OCI-LY1 (cell line): ENCODE measurements at regions not wholly inside any gene's neighbourhood (a gene's known extent, or its start where the extent isn't known, plus 50 kb on each side); places are given as distances from the start of the nearest gene placed in this dataset.

Source experiments
- H2AFZ ChIP-seq: fragments of 200-600 bp; sonication (generic), shearing (Covaris generic); 2 replicates; pipeline ENCODE4 v1.6.0; 2014; ENCODE audit warnings: antibody characterized with exemption, mild to moderate bottlenecking, low read length
- H3F3A ChIP-seq: fragments of 200-600 bp; sonication (generic), shearing (Covaris generic); 2 replicates; pipeline ENCODE4 v1.6.0; 2014; ENCODE audit warnings: mild to moderate bottlenecking, antibody characterized with exemption, low read length, moderate library complexity; ENCODE audit not compliant: insufficient read depth
- H3K27ac ChIP-seq: fragments of 200-600 bp; sonication (generic); 2 replicates; pipeline ENCODE4 v1.5.1; 2014; ENCODE audit warnings: low read length, mixed run types, mild to moderate bottlenecking, low read depth; ENCODE audit not compliant: poor library complexity, severe bottlenecking
- H3K27me3 ChIP-seq: fragments of 200-600 bp; sonication (generic); 2 replicates; pipeline ENCODE4 v1.6.0; 2014; ENCODE audit warnings: antibody characterized with exemption, mild to moderate bottlenecking, low read length, moderate library complexity; ENCODE audit not compliant: insufficient read depth
- H3K36me3 ChIP-seq: fragments of 200-600 bp; sonication (generic); 2 replicates; pipeline ENCODE4 v1.6.1; 2014; ENCODE audit warnings: mild to moderate bottlenecking, antibody characterized with exemption, low read length, moderate library complexity, mixed read lengths; ENCODE audit not compliant: insufficient read depth
- H3K4me1 ChIP-seq: fragments of 200-600 bp; sonication (generic); 2 replicates; pipeline ENCODE4 v1.5.1; 2014; ENCODE audit warnings: mild to moderate bottlenecking, low read length, moderate library complexity; ENCODE audit not compliant: insufficient read depth, severe bottlenecking
- H3K4me2 ChIP-seq: fragments of 200-600 bp; sonication (generic), shearing (Covaris generic); 2 replicates; pipeline ENCODE4 v1.6.1; 2014; ENCODE audit warnings: low read length
- H3K4me3 ChIP-seq: fragments of 200-600 bp; sonication (generic); 2 replicates; pipeline ENCODE4 v1.5.1; 2014; ENCODE audit warnings: low read length, low read depth, mild to moderate bottlenecking, mixed read lengths; ENCODE audit not compliant: poor library complexity, severe bottlenecking
- H3K79me2 ChIP-seq: fragments of 200-600 bp; shearing (Covaris generic); 2 replicates; pipeline ENCODE4 v1.6.1; 2016; ENCODE audit warnings: mixed run types, low read length, mixed read lengths; ENCODE audit not compliant: insufficient read depth
- H3K9ac ChIP-seq: fragments of 200-600 bp; sonication (generic), shearing (Covaris generic); 2 replicates; pipeline ENCODE4 v1.6.1; 2014; ENCODE audit warnings: mild to moderate bottlenecking, low read length, mixed read lengths
- H3K9me2 ChIP-seq: fragments of 200-600 bp; sonication (generic), shearing (Covaris generic); 2 replicates; pipeline ENCODE4 v1.6.1; 2014; ENCODE audit warnings: low read depth, mild to moderate bottlenecking, low read length, mixed read lengths
- H3K9me3 ChIP-seq: fragments of 200-600 bp; shearing (Covaris generic); 2 replicates; pipeline ENCODE4 v1.6.1; 2014; ENCODE audit warnings: low read length, mixed read lengths
- H4K20me1 ChIP-seq: fragments of 200-600 bp; sonication (generic), shearing (Covaris generic); 2 replicates; pipeline ENCODE4 v1.6.0; 2016; ENCODE audit warnings: mild to moderate bottlenecking, low read length; ENCODE audit not compliant: insufficient read depth
- CTCF ChIP-seq: fragments of 200-600 bp; sonication (generic), shearing (Covaris generic); IDR thresholded peaks from 2 replicates; pipeline ENCODE4 v1.5.1; 2017; ENCODE audit warnings: mild to moderate bottlenecking, antibody characterized with exemption, low read length, moderate library complexity, mixed read lengths
- EZH2 ChIP-seq: fragments of 200-600 bp; sonication (generic), shearing (Covaris generic); IDR thresholded peaks from 2 replicates; pipeline ENCODE4 v1.8.0; 2017; ENCODE audit warnings: borderline replicate concordance, mixed run types, mild to moderate bottlenecking, antibody characterized with exemption, low read length, moderate library complexity, mixed read lengths

- TF ChIP-seq EZH2, result no peak
- no peak for TF ChIP-seq CTCF
- Histone ChIP-seq H3K4me3 (no peak overlapping the region), H2AFZ (no peak overlapping the region), H3K79me2 (no peaks in the 10 kb centered on the region), H3K27me3 (no peaks in the 10 kb centered on the region), H4K20me1 (no peaks in the 10 kb centered on the region), H3K27ac (no peak overlapping the region), H3K4me2 (no peak overlapping the region), H3K9me3 (no peaks in the 10 kb centered on the region), H3F3A (no peaks in the 10 kb centered on the region), H3K9ac (no peak overlapping the region), H3K4me1 (no peaks in the 10 kb centered on the region), H3K36me3 (no peaks in the 10 kb centered on the region), H3K9me2 (no peaks in the 10 kb centered on the region)
These were observed 228.7 kb downstream of the CHRM2 start for GRCh38 chr7:137097111-137097510.

GRCh38 chr7:137096607-137097006 is 228.2 kb downstream of the CHRM2 start:
- H3K79me2 ChIP-seq, result no peaks in the 10 kb centered on the region
- no peak overlapping the region for H3K4me3 ChIP-seq
- H3K4me2 ChIP-seq, result no peak overlapping the region
- H3K36me3 ChIP-seq, result no peaks in the 10 kb centered on the region
- H2AFZ ChIP-seq, result no peak overlapping the region
- H3K4me1 ChIP-seq, result no peaks in the 10 kb centered on the region
- no peaks in the 10 kb centered on the region for H3F3A ChIP-seq
- no peaks in the 10 kb centered on the region for H3K27me3 ChIP-seq
- H3K9me3 ChIP-seq, result no peaks in the 10 kb centered on the region
- no peak for TF ChIP-seq EZH2
- no peak for TF ChIP-seq CTCF
- H4K20me1 ChIP-seq, result no peaks in the 10 kb centered on the region
- no peak overlapping the region for H3K27ac ChIP-seq
- no peak overlapping the region for H3K9ac ChIP-seq
- H3K9me2 ChIP-seq, result no peaks in the 10 kb centered on the region

DNA sequence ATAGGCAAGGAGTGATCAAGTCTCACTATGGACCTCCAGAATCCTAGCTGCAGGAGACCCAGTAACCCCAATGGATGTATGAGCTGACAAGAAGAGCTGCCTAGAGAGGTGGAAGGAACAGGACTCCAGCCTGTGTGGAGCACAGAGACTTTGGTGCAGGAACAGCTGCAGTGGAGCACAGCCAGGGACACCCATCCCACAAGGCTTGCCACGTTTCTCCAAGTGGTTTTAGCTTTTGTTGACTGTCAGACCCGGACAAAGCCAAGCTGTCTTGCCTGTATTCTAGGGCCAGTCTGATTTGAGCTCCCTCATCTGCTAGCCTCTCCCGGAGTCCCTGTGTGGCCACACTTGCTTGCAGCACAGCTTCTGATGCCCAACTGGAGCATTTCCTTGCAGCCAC is 224.7 kb downstream of the CHRM2 start:
- Histone ChIP-seq H3K4me3 (no peak overlapping the region), H3K9ac (no peak overlapping the region), H3K27ac (no peak overlapping the region), H3K9me3 (no peaks in the 10 kb centered on the region), H3K4me1 (no peaks in the 10 kb centered on the region), H4K20me1 (no peaks in the 10 kb centered on the region), H3K36me3 (no peaks in the 10 kb centered on the region), H3K9me2 (no peaks in the 10 kb centered on the region), H3K27me3 (no peaks in the 10 kb centered on the region), H2AFZ (no peak overlapping the region), H3F3A (no peaks in the 10 kb centered on the region), H3K4me2 (no peak overlapping the region), H3K79me2 (no peaks in the 10 kb centered on the region)
- TF ChIP-seq CTCF (no peak), EZH2 (no peak)
